Mesendoderm (in vitro differentiated cells): ENCODE measurements at regions not wholly inside any gene's neighbourhood (a gene's known extent, or its start where the extent isn't known, plus 50 kb on each side); places are given as distances from the start of the nearest gene placed in this dataset.

Experiments
- DNase-seq: peaks from one replicate; pipeline ENCODE4 v3.0.0; 2013
- H2AK5ac ChIP-seq: 2 replicates; pipeline ENCODE4 v1.6.1; 2013; ENCODE audit warnings: low read length, inconsistent platforms
- H2BK120ac ChIP-seq: 2 replicates; pipeline ENCODE4 v1.6.1; 2013; ENCODE audit warnings: low read depth, mild to moderate bottlenecking, low read length, moderate library complexity, mixed read lengths
- H2BK15ac ChIP-seq: replicated peaks from 2 replicates; pipeline ENCODE4 v1.6.1; 2013; ENCODE audit warnings: low read depth, mild to moderate bottlenecking, moderate library complexity
- H2BK5ac ChIP-seq: 2 replicates; pipeline ENCODE4 v1.6.1; 2013; ENCODE audit warnings: low read length, inconsistent platforms
- H3K18ac ChIP-seq: 2 replicates; pipeline ENCODE4 v1.6.1; 2013; ENCODE audit warnings: mild to moderate bottlenecking, low read length, mixed read lengths
- H3K23ac ChIP-seq: one replicate; pipeline ENCODE4 v1.6.1; 2013; ENCODE audit warnings: low read length
- H3K27ac ChIP-seq: 2 replicates; pipeline ENCODE4 v1.5.1; 2013; ENCODE audit warnings: low read depth, mild to moderate bottlenecking, inconsistent platforms, low read length, moderate library complexity
- H3K27me3 ChIP-seq: 2 replicates; pipeline ENCODE4 v1.6.1; 2013; ENCODE audit warnings: low read length, control low read depth, mild to moderate bottlenecking, inconsistent platforms; ENCODE audit not compliant: insufficient read depth, poor library complexity
- H3K36me3 ChIP-seq: 2 replicates; pipeline ENCODE4 v1.6.1; 2013; ENCODE audit warnings: low read length, inconsistent platforms; ENCODE audit not compliant: control insufficient read depth, insufficient read depth
- H3K4ac ChIP-seq: one replicate; pipeline ENCODE4 v1.6.1; 2013; ENCODE audit warnings: low read depth, mild to moderate bottlenecking, low read length, moderate library complexity
- H3K4me1 ChIP-seq: 2 replicates; pipeline ENCODE4 v1.6.1; 2013; ENCODE audit warnings: low read depth, low read length, inconsistent platforms; ENCODE audit not compliant: control insufficient read depth
- H3K4me2 ChIP-seq: 2 replicates; pipeline ENCODE4 v1.6.1; 2013; ENCODE audit warnings: low read length
- H3K4me3 ChIP-seq: 2 replicates; pipeline ENCODE4 v1.5.1; 2013; ENCODE audit warnings: mild to moderate bottlenecking, low read length
- H3K56ac ChIP-seq: one replicate; pipeline ENCODE4 v1.6.1; 2013; ENCODE audit warnings: low read length
- H3K79me1 ChIP-seq: 2 replicates; pipeline ENCODE4 v1.6.1; 2013; ENCODE audit warnings: low read length, inconsistent platforms
- H3K79me2 ChIP-seq: 2 replicates; pipeline ENCODE4 v1.6.1; 2013; ENCODE audit warnings: mild to moderate bottlenecking, low read length; ENCODE audit not compliant: control insufficient read depth, insufficient read depth
- H3K9ac ChIP-seq: 2 replicates; pipeline ENCODE4 v1.6.1; 2013; ENCODE audit warnings: low read length, inconsistent platforms
- H4K5ac ChIP-seq: one replicate; pipeline ENCODE4 v1.6.1; 2013; ENCODE audit warnings: low read length
- H4K8ac ChIP-seq: one replicate; pipeline ENCODE4 v1.6.1; 2013; ENCODE audit warnings: low read depth, mild to moderate bottlenecking, control low read depth, low read length, moderate library complexity
- WGBS: extraction: QIAGEN DNeasy Blood & Tissue Kit; methylation state at CpG from one replicate; pipeline ENCODE4 v1.1.7; 2013; ENCODE audit warnings: low lambda C conversion rate, missing lambda C conversion rate; ENCODE audit not compliant: insufficient coverage; ENCODE audit errors: extremely low coverage; 5-methylcytosine and 5-hydroxymethylcytosine counted together

- Histone ChIP-seq H3K23ac (no peak overlapping the region), H3K56ac (no peak overlapping the region), H4K8ac (no peak overlapping the region), H3K4ac (no peak overlapping the region), H3K4me3 (no peak overlapping the region), H3K4me1 (no peaks in the 10 kb centered on the region), H2BK15ac (no peak overlapping the region), H3K27me3 (no peaks in the 10 kb centered on the region), H3K9ac (no peak overlapping the region), H3K36me3 (no peaks in the 10 kb centered on the region), H3K4me2 (no peak overlapping the region), H2BK5ac (no peak overlapping the region), H2AK5ac (no peak overlapping the region), H3K79me1 (no peaks in the 10 kb centered on the region), H3K27ac (no peak overlapping the region), H3K18ac (no peak overlapping the region), H2BK120ac (no peak overlapping the region), H3K79me2 (no peaks in the 10 kb centered on the region), H4K5ac (no peak overlapping the region)
- WGBS = no CpG with 5 or more reads among the region's 7 CpGs
- DNase-seq = no peak
These were observed 65.9 kb upstream of the C5orf46 start for GRCh38 chr5:147972076-147972840.

GRCh38 chr5:147971472-147971871 lies 65.1 kb upstream of the C5orf46 start:
- H3K79me1 ChIP-seq = no peaks in the 10 kb centered on the region
- WGBS = 100% methylated on average over 1 of the region's 2 CpGs
- no peak overlapping the region for H3K4ac ChIP-seq
- H3K9ac ChIP-seq = no peak overlapping the region
- H3K56ac ChIP-seq = no peak overlapping the region
- DNase-seq = peak; percentile 54
- no peak overlapping the region for H4K8ac ChIP-seq
- H3K4me3 ChIP-seq = no peak overlapping the region
- H3K36me3 ChIP-seq = no peaks in the 10 kb centered on the region
- H2BK5ac ChIP-seq = no peak overlapping the region
- no peak overlapping the region for H3K4me2 ChIP-seq
- H3K27ac ChIP-seq = no peak overlapping the region
- no peaks in the 10 kb centered on the region for H3K79me2 ChIP-seq
- no peak overlapping the region for H3K18ac ChIP-seq
- H4K5ac ChIP-seq = no peak overlapping the region
- no peak overlapping the region for H2BK15ac ChIP-seq
- H3K4me1 ChIP-seq = no peaks in the 10 kb centered on the region
- no peak overlapping the region for H2BK120ac ChIP-seq
- H3K27me3 ChIP-seq = no peaks in the 10 kb centered on the region
- H2AK5ac ChIP-seq = no peak overlapping the region
- H3K23ac ChIP-seq = no peak overlapping the region

GRCh38 chr5:147968855-147969254 lies 62.5 kb upstream of the C5orf46 start:
- no peak overlapping the region for H2BK15ac ChIP-seq

GRCh38 chr5:147966829-147967228 lies 60.5 kb upstream of the C5orf46 start:
- Histone ChIP-seq H2AK5ac (no peak overlapping the region), H3K27ac (no peak overlapping the region), H3K4me3 (no peak overlapping the region), H4K8ac (no peak overlapping the region), H3K79me2 (no peaks in the 10 kb centered on the region), H3K4me2 (no peak overlapping the region), H3K36me3 (no peaks in the 10 kb centered on the region), H3K56ac (no peak overlapping the region), H3K23ac (no peak overlapping the region), H3K4me1 (no peaks in the 10 kb centered on the region), H2BK120ac (no peak overlapping the region), H3K79me1 (no peaks in the 10 kb centered on the region), H4K5ac (no peak overlapping the region), H3K18ac (no peak overlapping the region), H3K4ac (no peak overlapping the region), H3K27me3 (no peaks in the 10 kb centered on the region), H2BK5ac (no peak overlapping the region), H3K9ac (no peak overlapping the region), H2BK15ac (no peak overlapping the region)
- no peak for DNase-seq
- no CpG with 5 or more reads among the region's 4 CpGs for WGBS

More at GRCh38 chr5:147968855-147969254, 62.5 kb upstream of the C5orf46 start:
- no peak for DNase-seq
- WGBS = no CpG with 5 or more reads among the region's 4 CpGs
- Histone ChIP-seq H3K23ac (no peak overlapping the region), H2BK5ac (no peak overlapping the region), H3K4ac (no peak overlapping the region), H2AK5ac (no peak overlapping the region), H4K5ac (no peak overlapping the region), H2BK120ac (no peak overlapping the region), H3K4me1 (no peaks in the 10 kb centered on the region), H3K4me2 (no peak overlapping the region), H3K79me2 (no peaks in the 10 kb centered on the region), H3K27me3 (no peaks in the 10 kb centered on the region), H3K56ac (no peak overlapping the region), H3K79me1 (no peaks in the 10 kb centered on the region), H3K27ac (no peak overlapping the region), H3K4me3 (no peak overlapping the region), H4K8ac (no peak overlapping the region), H3K18ac (no peak overlapping the region), H3K36me3 (no peaks in the 10 kb centered on the region), H3K9ac (no peak overlapping the region)

GRCh38 chr5:147966326-147966725 lies 60.0 kb upstream of the C5orf46 start:
- Histone ChIP-seq H3K36me3 (no peaks in the 10 kb centered on the region), H2AK5ac (no peak overlapping the region), H3K23ac (no peak overlapping the region), H2BK5ac (no peak overlapping the region), H3K27ac (no peak overlapping the region), H4K8ac (no peak overlapping the region), H2BK120ac (no peak overlapping the region), H3K9ac (no peak overlapping the region), H3K4me3 (no peak overlapping the region), H3K4me2 (no peak overlapping the region), H2BK15ac (no peak overlapping the region), H4K5ac (no peak overlapping the region), H3K79me1 (no peaks in the 10 kb centered on the region), H3K27me3 (no peaks in the 10 kb centered on the region), H3K79me2 (no peaks in the 10 kb centered on the region), H3K18ac (no peak overlapping the region), H3K56ac (no peak overlapping the region), H3K4ac (no peak overlapping the region), H3K4me1 (peaks cover under 1% of the 10 kb centered on the region)
- WGBS = no CpG with 5 or more reads among the region's 2 CpGs
- DNase-seq = no peak

- no peak overlapping the region for H3K4ac ChIP-seq
These were observed 59.4 kb upstream of the C5orf46 start for GRCh38 chr5:147965715-147966114.

More at GRCh38 chr5:147965715-147966114, 59.4 kb upstream of the C5orf46 start:
- H3K36me3 ChIP-seq = no peaks in the 10 kb centered on the region
- H3K4me1 ChIP-seq = peaks cover 2% of the 10 kb centered on the region
- no peak overlapping the region for H3K23ac ChIP-seq
- H3K18ac ChIP-seq = no peak overlapping the region
- DNase-seq = no peak
- no peak overlapping the region for H2BK120ac ChIP-seq
- no peak overlapping the region for H2BK15ac ChIP-seq
- H3K9ac ChIP-seq = no peak overlapping the region
- no peaks in the 10 kb centered on the region for H3K27me3 ChIP-seq
- no peaks in the 10 kb centered on the region for H3K79me2 ChIP-seq
- H2BK5ac ChIP-seq = no peak overlapping the region
- H4K8ac ChIP-seq = no peak overlapping the region
- H3K4me3 ChIP-seq = no peak overlapping the region
- no peak overlapping the region for H3K4me2 ChIP-seq
- no peak overlapping the region for H3K27ac ChIP-seq
- H4K5ac ChIP-seq = no peak overlapping the region
- no peaks in the 10 kb centered on the region for H3K79me1 ChIP-seq
- no peak overlapping the region for H2AK5ac ChIP-seq
- H3K56ac ChIP-seq = no peak overlapping the region
